H1 (cell line): ENCODE measurements at regions not wholly inside any gene's neighbourhood (a gene's known extent, or its start where the extent isn't known, plus 50 kb on each side); places are given as distances from the start of the nearest gene placed in this dataset.

Experiments
- CTCF ChIP-seq, 3 experiments: IDR thresholded peaks; 1 replicate in 2 of 3; 2 replicates in 1 of 3; pipeline versions ENCODE4 v1.5.1 to v1.6.1; 2011; ENCODE audit warnings: low read length in 3 of 3, mild to moderate bottlenecking in 3 of 3, inconsistent platforms in 2 of 3, low read depth in 1 of 3, moderate library complexity in 1 of 3; ENCODE audit not compliant: insufficient read depth in 1 of 3; ENCODE audit errors: control extremely low read depth in 1 of 3
- EZH2 ChIP-seq: fragments of 200-600 bp; sonication (generic); IDR thresholded peaks from 2 replicates; pipeline ENCODE4 v1.7.1; 2012; ENCODE audit warnings: low read depth, mild to moderate bottlenecking, moderate library complexity, low read length, inconsistent platforms; ENCODE audit not compliant: severe bottlenecking
- GABPA ChIP-seq: IDR thresholded peaks from 2 replicates; pipeline ENCODE4 v1.6.1; 2011; ENCODE audit warnings: mild to moderate bottlenecking, low read length, moderate library complexity, borderline replicate concordance; ENCODE audit not compliant: insufficient read depth
- JUN ChIP-seq: IDR thresholded peaks from 2 replicates; pipeline ENCODE4 v1.6.1; 2011; ENCODE audit warnings: low read depth, mild to moderate bottlenecking, improper control_type of control experiment, low read length
- RAD21 ChIP-seq, 2 experiments: IDR thresholded peaks in 1 of 2; conservative IDR thresholded peaks in 1 of 2; 2 replicates each; pipeline ENCODE4 v1.6.1; 2011; ENCODE audit warnings: low read depth in 2 of 2, low read length in 2 of 2, improper control_type of control experiment in 1 of 2, inconsistent platforms in 1 of 2, mild to moderate bottlenecking in 1 of 2, moderate library complexity in 1 of 2
- ZNF274 ChIP-seq: IDR thresholded peaks from 2 replicates; pipeline ENCODE4 v1.7.0; 2012; ENCODE audit warnings: low read length, borderline replicate concordance; ENCODE audit errors: extremely low read depth

- TF ChIP-seq JUN: no peak
- TF ChIP-seq RAD21 (IDR thresholded peaks at IDR 0.05 in 1 of 2, conservative IDR thresholded peaks at IDR 0.05 in 1 of 2; ENCODE audit: low read depth in 2 of 2, low read length in 2 of 2): no peak
- TF ChIP-seq GABPA: no peak
- TF ChIP-seq CTCF (IDR thresholded peaks at IDR 0.05; ENCODE audit: control extremely low read depth in 1 of 3, insufficient read depth in 1 of 3, low read depth in 1 of 3, low read length in 3 of 3): no peak
- TF ChIP-seq EZH2: no peak
- TF ChIP-seq ZNF274: no peak
These were observed 179.6 kb upstream of the DIO2 start for GRCh38 chr14:80390906-80391305.
